ENCODE measurements at regions not wholly inside any gene's neighbourhood (a gene's known extent, or its start where the extent isn't known, plus 50 kb on each side); places are given as distances from the start of the nearest gene placed in this dataset.
A peak's percentile ranks its signal among the peaks of the same experiment; 100 is the strongest.

GRCh38 chr16:85380905-85381737, 232.0 kb upstream of the GSE1 start:
- no peak for DNase-seq

- DNase-seq, result no peak
These were observed 231.2 kb upstream of the GSE1 start for GRCh38 chr16:85381738-85382592.

- DNase-seq, result no peak
These were observed 230.4 kb upstream of the GSE1 start for GRCh38 chr16:85382717-85383118.

- DNase-seq, result no peak
These were observed 229.0 kb upstream of the GSE1 start for GRCh38 chr16:85383836-85384832.

- no peak for DNase-seq
These were observed 228.2 kb upstream of the GSE1 start for GRCh38 chr16:85384833-85385462.

- DNase-seq, result no peak
These were observed 227.4 kb upstream of the GSE1 start for GRCh38 chr16:85385463-85386331.

GRCh38 chr16:85386467-85387170, 226.5 kb upstream of the GSE1 start:
- no peak for DNase-seq

GRCh38 chr16:85387171-85387507, 226.0 kb upstream of the GSE1 start:
- no peak for DNase-seq

- DNase-seq, result no peak
These were observed 225.3 kb upstream of the GSE1 start for GRCh38 chr16:85387731-85388295.

- no peak for DNase-seq
These were observed 223.2 kb upstream of the GSE1 start for GRCh38 chr16:85389679-85390470.

- DNase-seq, result no peak
These were observed 222.5 kb upstream of the GSE1 start for GRCh38 chr16:85390511-85391174.

- no peak for DNase-seq
These were observed 221.9 kb upstream of the GSE1 start for GRCh38 chr16:85391175-85391707.

- no peak for DNase-seq
These were observed 221.1 kb upstream of the GSE1 start for GRCh38 chr16:85391769-85392583.

- no peak for DNase-seq
These were observed 220.1 kb upstream of the GSE1 start for GRCh38 chr16:85392756-85393673.

GRCh38 chr16:85393674-85394451, 219.3 kb upstream of the GSE1 start:
- DNase-seq, result peak; percentile 33

All from activated effector memory CD4-positive, alpha-beta T cell treated with Interleukin-2 at 50 U/mL for 16 hours (primary cell).